Upper lobe of left lung (tissue), 4 donors: ENCODE measurements at regions not wholly inside any gene's neighbourhood (a gene's known extent, or its start where the extent isn't known, plus 50 kb on each side); places are given as distances from the start of the nearest gene placed in this dataset.

Experiments used
- CTCF ChIP-seq, 6 experiments: fragments of 450-650 bp in 4 of 6; fragments of 200-600 bp in 2 of 6; sonication (generic) in 2 of 6; IDR thresholded peaks; one replicate each; pipeline ENCODE4 v1.5.1; 2016 to 2019; ENCODE audit warnings: antibody characterized with exemption in 6 of 6
- POLR2AphosphoS5 ChIP-seq, 2 donors: sonication (generic); formaldehyde crosslinking; IDR thresholded peaks; one replicate each; pipeline ENCODE4 v1.5.1; 2017; ENCODE audit warnings: antibody characterized with exemption in 2 of 2

GRCh38 chr12:74665690-74666089 is 128.1 kb downstream of the ATXN7L3B start:
- TF ChIP-seq CTCF (IDR thresholded peaks at IDR 0.05) = no peak
- no peak for TF ChIP-seq POLR2AphosphoS5 (IDR thresholded peaks at IDR 0.05)
